PC-3 (cell line): ENCODE measurements at regions not wholly inside any gene's neighbourhood (a gene's known extent, or its start where the extent isn't known, plus 50 kb on each side); places are given as distances from the start of the nearest gene placed in this dataset.

Source experiments
- ATAC-seq: fragments of 200-7000 bp; cut with Tn5 transposase; 2 replicates; pipeline ENCODE4 v1.9.1; 2020; ENCODE audit warnings: mild to moderate bottlenecking, moderate library complexity
- BruUV-seq: library from RNA; stranded (reverse); fragments of 400-500 nt; replicated peaks from 2 replicates; lab custom pipeline; 2021; lab: Mats Ljungman, UMichigan
- CTCF ChIA-PET: fragments of 300-600 bp; sonication (Branson Sonifier 250); formaldehyde crosslinking; loops from one replicate; lab custom pipeline; 2022; ENCODE audit warnings: antibody characterized with exemption; lab: Charles Lee
- POLR2A ChIA-PET: fragments of 300-600 bp; sonication (Branson Sonifier 250); formaldehyde crosslinking; loops from one replicate; lab custom pipeline; 2022; ENCODE audit warnings: antibody characterized with exemption; ENCODE audit not compliant: unreplicated experiment; lab: Charles Lee
- DNase-seq: peaks from one replicate; pipeline ENCODE4 v3.0.0-alpha.2; 2015
- H2AFZ ChIP-seq: fragments of 300-600 bp; sonication (generic); 2 replicates; pipeline ENCODE4 v1.6.0; 2016; ENCODE audit warnings: antibody characterized with exemption, low read length
- H3F3A ChIP-seq: fragments of 300-600 bp; sonication (generic); one replicate; pipeline ENCODE4 v1.6.0; 2017; ENCODE audit warnings: antibody characterized with exemption, low read length, control low read depth, mild to moderate bottlenecking; ENCODE audit not compliant: unreplicated experiment
- H3K27ac ChIP-seq: fragments of 300-600 bp; sonication (generic); 2 replicates; pipeline ENCODE4 v1.5.1; 2016; ENCODE audit warnings: mild to moderate bottlenecking, low read length
- H3K27me3 ChIP-seq: fragments of 300-600 bp; sonication (generic); 2 replicates; pipeline ENCODE4 v1.6.1; 2016; ENCODE audit warnings: low read length, mixed read lengths
- H3K36me3 ChIP-seq: fragments of 300-600 bp; sonication (generic); 2 replicates; pipeline ENCODE4 v1.6.1; 2016; ENCODE audit warnings: low read depth, mixed run types, low read length, mixed read lengths
- H3K4me1 ChIP-seq: fragments of 300-600 bp; sonication (generic); 2 replicates; pipeline ENCODE4 v1.5.1; 2016; ENCODE audit warnings: low read length; ENCODE audit not compliant: insufficient read depth
- H3K4me2 ChIP-seq: fragments of 300-600 bp; sonication (generic); 2 replicates; pipeline ENCODE4 v1.6.0; 2016; ENCODE audit warnings: low read length
- H3K4me3 ChIP-seq: fragments of 300-600 bp; sonication (generic); 2 replicates; pipeline ENCODE4 v1.5.1; 2016; ENCODE audit warnings: mild to moderate bottlenecking, low read length, mixed read lengths
- H3K79me2 ChIP-seq: fragments of 300-600 bp; sonication (generic); 2 replicates; pipeline ENCODE4 v1.6.1; 2017; ENCODE audit warnings: low read length, mixed read lengths
- H3K9ac ChIP-seq: fragments of 300-600 bp; sonication (generic); 2 replicates; pipeline ENCODE4 v1.6.0; 2016; ENCODE audit warnings: mild to moderate bottlenecking, low read length
- H3K9me2 ChIP-seq: fragments of 300-600 bp; sonication (generic); replicated peaks from 2 replicates; pipeline ENCODE4 v1.6.1; 2016; ENCODE audit warnings: mixed run types, low read length, mixed read lengths
- H3K9me3 ChIP-seq: fragments of 300-600 bp; sonication (generic); 2 replicates; pipeline ENCODE4 v1.6.1; 2016; ENCODE audit warnings: low read length, mixed read lengths
- H4K20me1 ChIP-seq: fragments of 300-600 bp; sonication (generic); 2 replicates; pipeline ENCODE4 v1.6.1; 2016; ENCODE audit warnings: low read length, mixed read lengths
- EZH2 ChIP-seq: fragments of 300-600 bp; sonication (generic); IDR thresholded peaks from one replicate; pipeline ENCODE4 v1.6.1; 2017; ENCODE audit warnings: antibody characterized with exemption, mild to moderate bottlenecking, low read length; ENCODE audit not compliant: unreplicated experiment
- EZH2phosphoT487 ChIP-seq: fragments of 300-600 bp; sonication (generic); IDR thresholded peaks from 2 replicates; pipeline ENCODE4 v1.6.1; 2018; ENCODE audit warnings: mild to moderate bottlenecking, antibody characterized with exemption, low read length, borderline replicate concordance
- intact Hi-C: fragments of 100-400 bp; cut with micrococcal nuclease; formaldehyde crosslinking; loops from 2 replicates; pipeline ENCODE4 v1.9.0; 2023
- TF ChIP-seq, protein P1 (sequence below): fragments of 300-600 bp; sonication (generic); conservative IDR thresholded peaks from 2 replicates; pipeline ENCODE4 v1.5.1; 2017; ENCODE audit warnings: antibody characterized with exemption, low read depth, mild to moderate bottlenecking, low read length

DNA sequence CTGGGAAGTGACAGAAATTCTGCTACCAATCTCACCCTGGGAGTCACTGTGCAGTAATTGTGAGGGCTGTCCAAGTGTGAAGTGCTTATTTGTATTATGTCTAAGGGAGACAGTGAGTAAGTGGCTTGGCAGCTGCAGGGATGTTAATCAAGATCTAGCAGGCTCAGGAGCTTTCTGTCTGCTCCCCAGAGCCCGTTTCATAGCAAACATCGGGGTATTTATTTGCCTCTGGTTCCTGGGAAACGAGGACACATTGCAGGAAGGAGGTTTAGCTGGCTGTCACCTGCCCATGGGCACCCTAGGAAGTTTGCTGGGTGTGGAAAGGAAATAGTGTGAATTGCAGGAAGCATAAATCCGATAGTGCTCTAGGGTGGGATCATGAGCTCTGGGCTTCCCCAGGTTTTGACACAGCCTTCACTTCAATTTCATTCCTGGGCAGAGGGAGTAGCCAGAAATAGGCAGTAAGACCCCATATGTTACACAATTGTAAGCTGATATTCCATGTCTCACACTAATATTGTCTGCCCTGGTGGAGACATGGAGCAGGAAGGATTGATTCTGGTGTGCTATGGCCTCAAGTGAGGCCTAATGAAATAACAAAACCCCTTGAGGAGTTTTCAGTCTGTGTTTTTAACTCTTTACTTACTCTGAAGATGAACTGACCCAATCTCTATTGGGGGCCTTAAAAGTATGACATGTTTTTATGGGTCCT lies 74.1 kb upstream of the MITF start:
- no peaks in the 10 kb centered on the region for H3K9me3 ChIP-seq
- intact Hi-C loops, result loop anchor here (5.0 kb wide), 1 partner anchor 133 kb away; no protein-coding TSS in a partner anchor
- no peaks in the 10 kb centered on the region for H4K20me1 ChIP-seq
- peaks cover 5% of the 10 kb centered on the region; the same call in 1 of the 2 replicates for H3K4me1 ChIP-seq
- ATAC-seq (peak; percentile 86), DNase-seq (peak; percentile 6)
- H3F3A ChIP-seq, result no peaks in the 10 kb centered on the region
- no peak overlapping the region for H3K9ac ChIP-seq
- 0 out of 2 replicates have a peak overlapping the region, but pooled peaks have one; percentile 42 for H2AFZ ChIP-seq
- no TSS peak for BruUV-seq
- ChIA-PET POLR2A (no interaction called here), CTCF (no interaction called here)
- no peaks in the 10 kb centered on the region for H3K9me2 ChIP-seq
- H3K4me3 ChIP-seq, result no peak overlapping the region
- TF ChIP-seq EZH2, result no peak
- TF ChIP-seq, protein P1, sequence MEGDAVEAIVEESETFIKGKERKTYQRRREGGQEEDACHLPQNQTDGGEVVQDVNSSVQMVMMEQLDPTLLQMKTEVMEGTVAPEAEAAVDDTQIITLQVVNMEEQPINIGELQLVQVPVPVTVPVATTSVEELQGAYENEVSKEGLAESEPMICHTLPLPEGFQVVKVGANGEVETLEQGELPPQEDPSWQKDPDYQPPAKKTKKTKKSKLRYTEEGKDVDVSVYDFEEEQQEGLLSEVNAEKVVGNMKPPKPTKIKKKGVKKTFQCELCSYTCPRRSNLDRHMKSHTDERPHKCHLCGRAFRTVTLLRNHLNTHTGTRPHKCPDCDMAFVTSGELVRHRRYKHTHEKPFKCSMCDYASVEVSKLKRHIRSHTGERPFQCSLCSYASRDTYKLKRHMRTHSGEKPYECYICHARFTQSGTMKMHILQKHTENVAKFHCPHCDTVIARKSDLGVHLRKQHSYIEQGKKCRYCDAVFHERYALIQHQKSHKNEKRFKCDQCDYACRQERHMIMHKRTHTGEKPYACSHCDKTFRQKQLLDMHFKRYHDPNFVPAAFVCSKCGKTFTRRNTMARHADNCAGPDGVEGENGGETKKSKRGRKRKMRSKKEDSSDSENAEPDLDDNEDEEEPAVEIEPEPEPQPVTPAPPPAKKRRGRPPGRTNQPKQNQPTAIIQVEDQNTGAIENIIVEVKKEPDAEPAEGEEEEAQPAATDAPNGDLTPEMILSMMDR, result no peak
- no peak for TF ChIP-seq EZH2phosphoT487
- no peaks in the 10 kb centered on the region for H3K27me3 ChIP-seq
- H3K36me3 ChIP-seq, result no peaks in the 10 kb centered on the region
- H3K4me2 ChIP-seq, result no peak overlapping the region
- H3K79me2 ChIP-seq, result no peaks in the 10 kb centered on the region
- no peak overlapping the region for H3K27ac ChIP-seq

DNA sequence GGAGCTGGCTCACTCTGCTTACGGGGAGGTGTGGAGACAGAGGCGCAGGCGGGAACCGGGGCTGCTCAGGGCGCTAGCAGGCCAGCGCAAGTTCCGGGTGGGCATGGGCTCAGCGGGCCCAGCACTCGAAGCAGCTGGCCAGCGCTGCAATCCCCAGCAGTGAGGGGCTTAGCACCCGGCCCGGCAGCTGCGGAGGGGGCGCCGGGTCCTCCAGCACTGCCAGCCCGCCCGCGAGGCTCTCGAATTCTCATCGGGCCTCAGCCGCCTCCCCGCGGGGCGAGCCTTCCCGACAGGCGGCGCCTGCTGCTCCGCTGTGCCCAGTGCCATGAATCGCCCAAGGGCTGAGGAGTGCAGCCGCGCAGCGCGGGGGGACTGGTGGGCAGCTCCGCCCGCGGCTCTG lies 78.6 kb upstream of the MITF start:
- Histone ChIP-seq H4K20me1 (no peaks in the 10 kb centered on the region), H3K27me3 (no peaks in the 10 kb centered on the region), H3K9ac (no peak overlapping the region), H3K9me3 (no peaks in the 10 kb centered on the region), H2AFZ (no peak overlapping the region), H3K27ac (no peak overlapping the region), H3K79me2 (no peaks in the 10 kb centered on the region), H3K4me1 (no peaks in the 10 kb centered on the region; the same call in 1 of the 2 replicates), H3K9me2 (no peaks in the 10 kb centered on the region), H3K36me3 (no peaks in the 10 kb centered on the region), H3K4me3 (no peak overlapping the region), H3F3A (no peaks in the 10 kb centered on the region), H3K4me2 (no peak overlapping the region)
- POLR2A ChIA-PET, result no interaction called here
- no peak for DNase-seq
- CTCF ChIA-PET, result no interaction called here
- BruUV-seq, result no TSS peak
- no peak for ATAC-seq
- intact Hi-C loops, result no loop called here
- TF ChIP-seq, protein P1, result no peak
- TF ChIP-seq EZH2, result no peak
- TF ChIP-seq EZH2phosphoT487, result no peak

DNA sequence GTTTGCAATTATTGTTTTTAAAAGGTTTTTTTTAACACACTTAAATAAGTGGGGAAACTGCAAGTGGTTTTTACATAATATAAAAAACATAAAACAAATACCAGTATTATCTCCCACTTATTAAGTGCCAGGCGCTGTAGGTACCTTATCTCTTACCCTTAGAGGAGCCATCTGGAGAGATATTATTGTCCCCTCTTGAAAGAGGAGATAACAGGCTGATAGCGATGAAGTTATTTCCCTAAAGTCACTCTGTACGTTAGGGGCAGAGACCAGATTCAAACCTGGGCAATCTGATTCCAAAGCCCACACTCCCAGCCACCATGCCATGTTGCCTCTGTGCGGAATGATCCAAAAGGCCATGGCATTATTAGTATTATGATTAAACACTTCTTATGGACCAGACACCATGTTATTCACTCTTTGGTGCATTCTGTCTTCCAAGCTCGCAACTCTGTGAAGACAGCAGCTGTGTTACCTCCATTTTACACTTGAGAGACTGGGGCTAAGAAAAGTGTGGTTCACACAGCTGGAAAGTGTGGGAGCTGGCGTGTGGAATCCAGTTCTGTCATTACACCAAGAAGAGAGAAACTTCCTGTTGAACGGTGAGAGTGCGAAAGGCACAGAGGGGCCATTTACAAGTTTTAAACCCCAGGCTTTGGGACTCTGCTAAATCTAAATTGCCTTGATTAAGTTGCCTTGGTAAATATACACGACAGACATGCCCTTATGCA lies 79.9 kb upstream of the MITF start:
- DNase-seq (no peak), ATAC-seq (no peak)
- Histone ChIP-seq H2AFZ (no peak overlapping the region), H3K4me1 (no peaks in the 10 kb centered on the region), H3K9me3 (no peaks in the 10 kb centered on the region), H3K9me2 (no peaks in the 10 kb centered on the region), H3K27ac (no peak overlapping the region), H3K36me3 (no peaks in the 10 kb centered on the region), H3K4me2 (no peak overlapping the region), H3K27me3 (no peaks in the 10 kb centered on the region), H3F3A (no peaks in the 10 kb centered on the region), H3K9ac (no peak overlapping the region), H3K4me3 (no peak overlapping the region), H4K20me1 (no peaks in the 10 kb centered on the region), H3K79me2 (no peaks in the 10 kb centered on the region)
- TF ChIP-seq, protein P1, result no peak
- TF ChIP-seq EZH2, result no peak
- TF ChIP-seq EZH2phosphoT487, result no peak
- ChIA-PET CTCF (no interaction called here), POLR2A (no interaction called here)
- intact Hi-C loops, result no loop called here
- no TSS peak for BruUV-seq
